ENCODE measurements at regions not wholly inside any gene's neighbourhood (a gene's known extent, or its start where the extent isn't known, plus 50 kb on each side); places are given as distances from the start of the nearest gene placed in this dataset.

- in situ Hi-C loops (cut with HindIII; ENCODE audit: low sequenced_read_pairs) = no loop called here
These were observed 1210.4 kb downstream of the ADGRL3 start for GRCh38 chr4:62410371-62411003.

- in situ Hi-C loops (cut with HindIII; ENCODE audit: low sequenced_read_pairs) = no loop called here
These were observed 1208.3 kb downstream of the ADGRL3 start for GRCh38 chr4:62408454-62408853.

GRCh38 chr4:62407534-62407933, 1207.4 kb downstream of the ADGRL3 start:
- in situ Hi-C loops (cut with HindIII; ENCODE audit: low sequenced_read_pairs) = no loop called here

DNA sequence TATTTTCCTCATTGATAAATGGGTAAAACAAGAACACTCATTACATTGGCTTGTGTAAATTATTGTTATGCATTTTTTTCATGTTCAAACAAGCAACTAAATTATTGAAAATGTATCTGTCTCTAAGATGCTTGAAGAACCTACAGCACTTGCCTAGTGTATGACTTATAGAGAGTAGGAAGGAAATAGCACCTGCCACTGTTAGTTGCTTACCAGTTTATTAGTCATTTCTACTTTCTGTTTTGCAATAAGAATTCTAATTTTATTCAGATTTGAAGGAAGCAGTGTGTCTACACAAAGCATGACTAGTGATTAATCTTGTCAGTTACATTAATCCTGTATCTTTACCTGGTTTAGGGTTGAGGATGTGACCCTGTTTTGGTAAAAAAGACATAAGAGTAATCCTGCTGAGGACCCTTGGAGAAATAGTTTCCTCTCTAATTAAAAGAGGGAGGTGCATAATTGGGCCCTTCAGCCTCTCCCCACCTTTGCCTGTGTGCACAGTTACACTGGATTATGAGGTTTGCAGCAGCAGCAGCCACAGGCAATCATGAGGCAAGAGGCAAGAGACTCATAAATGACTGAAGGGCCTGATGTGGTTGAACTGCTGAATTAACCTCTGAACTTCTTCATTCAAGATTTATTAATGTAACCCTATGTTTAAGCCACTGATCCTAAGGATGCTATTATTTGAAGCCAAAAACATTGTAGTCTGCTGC, 1202.1 kb downstream of the ADGRL3 start:
- in situ Hi-C loops (cut with HindIII; ENCODE audit: low sequenced_read_pairs) = no loop called here

DNA sequence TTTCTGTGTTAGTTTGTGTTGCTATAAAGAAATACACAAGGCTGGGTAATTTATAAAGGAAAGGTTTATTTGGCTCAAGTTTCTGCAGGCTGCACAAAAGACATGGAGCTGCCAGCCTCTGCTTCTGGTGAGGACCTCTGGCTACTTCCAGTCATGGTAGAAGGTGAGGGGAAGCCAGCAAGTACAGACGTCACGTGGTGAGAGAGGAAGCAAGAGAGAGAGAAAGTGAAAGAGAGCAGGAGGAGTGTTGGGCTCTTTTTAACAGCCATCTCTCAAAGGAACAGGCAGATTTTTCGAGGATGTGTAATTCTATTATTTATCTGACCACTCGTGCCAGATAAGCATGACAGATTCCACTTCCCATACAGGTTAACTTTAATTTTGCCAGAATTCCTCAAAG, 1199.1 kb downstream of the ADGRL3 start:
- in situ Hi-C loops (cut with HindIII; ENCODE audit: low sequenced_read_pairs) = no loop called here

DNA sequence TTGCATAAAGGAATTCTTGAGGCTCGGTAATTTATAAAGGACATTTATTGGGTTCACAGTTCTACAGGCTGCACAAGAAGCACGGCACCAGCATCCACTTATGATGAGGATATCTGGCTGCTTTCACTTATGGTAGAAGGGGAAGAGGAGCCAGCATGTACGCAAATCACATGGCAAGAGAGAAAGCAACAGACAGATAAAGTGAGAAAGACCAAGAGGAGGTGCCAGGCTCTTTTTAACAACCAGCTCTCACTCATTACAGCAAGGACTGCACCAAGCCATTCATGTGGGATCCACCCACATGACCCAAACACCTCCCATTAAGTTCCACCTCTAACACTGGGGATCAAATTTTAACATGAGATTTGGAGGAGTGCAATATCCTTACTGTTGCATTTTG, 1198.2 kb downstream of the ADGRL3 start:
- in situ Hi-C loops (cut with HindIII; ENCODE audit: low sequenced_read_pairs) = no loop called here

DNA sequence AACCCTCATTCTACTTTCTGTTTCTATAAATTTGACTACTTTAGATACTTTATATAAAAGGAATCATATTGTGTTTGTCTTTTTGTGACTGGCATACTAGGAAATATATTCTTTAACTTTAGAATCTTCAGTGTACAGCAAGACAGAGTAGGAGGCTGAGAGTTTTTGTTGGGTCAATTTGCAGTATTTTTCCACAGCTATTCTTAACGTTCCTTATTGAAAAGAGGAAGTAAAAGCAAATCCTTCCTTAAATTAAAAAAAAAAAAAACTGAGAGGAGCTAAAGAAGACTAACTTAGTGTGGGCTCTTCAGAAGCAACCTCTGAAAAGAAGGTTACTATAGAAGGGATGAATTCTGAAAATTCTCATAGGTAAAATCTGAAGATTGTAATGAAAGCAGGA, 1194.6 kb downstream of the ADGRL3 start:
- in situ Hi-C loops (cut with HindIII; ENCODE audit: low sequenced_read_pairs) = no loop called here

DNA sequence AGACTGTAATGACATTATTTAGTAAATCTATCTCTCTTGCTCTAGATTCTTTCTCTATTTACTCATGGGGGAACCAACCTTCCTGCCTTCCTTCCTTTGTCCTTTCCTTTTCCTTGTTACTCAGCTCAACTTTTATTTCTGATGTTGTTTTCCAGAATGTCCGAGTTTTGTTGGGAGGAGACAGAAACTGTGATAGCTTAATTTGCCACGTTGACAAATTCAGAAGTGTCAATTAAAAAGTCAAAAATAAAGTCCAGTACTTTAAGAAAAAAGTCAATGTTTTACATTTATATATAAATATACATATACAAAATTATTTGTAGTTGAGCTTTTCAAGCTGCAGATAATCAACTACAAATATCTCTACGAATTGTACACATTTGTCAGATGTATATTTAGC, 1187.7 kb downstream of the ADGRL3 start:
- in situ Hi-C loops (cut with HindIII; ENCODE audit: low sequenced_read_pairs) = no loop called here

DNA sequence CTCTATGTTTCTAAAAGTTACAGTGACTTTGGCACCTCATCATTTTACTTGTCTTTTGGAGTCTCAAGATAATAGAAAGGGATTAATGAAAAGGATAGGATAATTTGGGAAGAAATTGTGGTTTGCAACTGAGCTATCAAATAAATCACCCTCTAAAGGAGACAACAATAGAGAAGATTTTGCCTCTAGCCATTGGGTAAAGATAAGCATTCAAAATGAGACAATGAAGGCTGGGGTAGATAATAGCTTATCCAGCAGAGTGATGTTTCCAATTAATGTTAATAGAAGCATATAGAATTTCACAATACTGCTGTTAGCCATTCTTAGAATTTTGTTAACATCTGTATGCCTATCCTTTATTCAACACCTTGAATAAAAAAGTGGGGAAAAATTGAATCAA, 1177.6 kb downstream of the ADGRL3 start:
- in situ Hi-C loops (cut with HindIII; ENCODE audit: low sequenced_read_pairs) = no loop called here

- in situ Hi-C loops (cut with HindIII; ENCODE audit: low sequenced_read_pairs) = no loop called here
These were observed 1177.1 kb downstream of the ADGRL3 start for GRCh38 chr4:62377245-62377644.

DNA sequence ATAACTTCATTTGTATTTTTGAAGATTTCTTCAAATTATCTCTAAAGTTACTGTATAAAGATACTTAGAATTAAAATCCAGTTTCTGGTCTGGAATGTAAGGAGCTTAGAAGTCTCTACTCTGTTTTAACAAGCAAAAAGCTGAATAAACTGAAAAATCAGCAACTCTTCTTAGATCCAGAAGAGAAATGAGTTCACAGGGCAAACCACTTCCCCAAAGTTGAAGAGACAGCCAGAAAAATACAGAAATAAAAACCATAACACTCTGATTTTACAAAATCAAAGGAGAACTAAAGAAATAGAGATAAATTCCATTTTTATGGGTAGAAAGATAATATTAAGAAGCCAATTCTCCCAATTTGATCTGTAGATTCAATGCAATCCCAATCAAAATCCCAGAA, 1166.8 kb downstream of the ADGRL3 start:
- in situ Hi-C loops (cut with HindIII; ENCODE audit: low sequenced_read_pairs) = no loop called here

GRCh38 chr4:62360156-62360545, 1160.0 kb downstream of the ADGRL3 start:
- in situ Hi-C loops (cut with HindIII; ENCODE audit: low sequenced_read_pairs) = no loop called here

DNA sequence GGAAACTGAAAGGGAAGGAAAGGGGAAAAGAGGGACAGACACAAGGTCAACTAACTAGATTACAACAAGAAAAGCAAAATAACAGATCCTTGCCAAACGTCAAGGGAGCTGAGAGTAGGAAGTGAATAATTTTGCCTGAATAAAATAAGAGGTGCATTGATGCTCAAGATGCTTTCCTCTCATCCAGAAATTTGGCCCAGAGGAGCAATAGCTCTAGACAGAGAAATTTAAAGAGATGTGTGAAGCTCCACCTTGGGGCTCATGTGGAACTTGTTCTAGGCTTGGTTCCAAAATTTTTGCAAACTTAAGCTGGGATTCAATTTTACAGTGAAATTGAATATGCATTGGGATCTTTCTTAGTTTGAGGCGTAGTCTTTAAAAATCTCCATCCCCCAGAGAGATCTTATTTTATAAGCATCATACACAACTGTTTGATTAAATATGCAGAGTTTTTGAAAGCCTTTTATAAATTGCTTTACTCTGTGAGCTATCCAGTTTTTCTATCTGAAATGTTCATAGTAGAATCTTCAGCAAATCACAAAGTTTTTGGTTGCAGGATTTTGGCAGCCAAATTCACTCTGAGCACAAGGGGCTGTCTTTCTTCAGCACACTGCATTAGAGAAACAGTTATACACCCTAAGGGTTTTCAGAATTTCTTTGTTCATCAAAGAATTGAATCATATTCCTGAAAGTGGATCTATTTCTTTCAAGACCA, 1159.5 kb downstream of the ADGRL3 start:
- in situ Hi-C loops (cut with HindIII; ENCODE audit: low sequenced_read_pairs) = no loop called here

DNA sequence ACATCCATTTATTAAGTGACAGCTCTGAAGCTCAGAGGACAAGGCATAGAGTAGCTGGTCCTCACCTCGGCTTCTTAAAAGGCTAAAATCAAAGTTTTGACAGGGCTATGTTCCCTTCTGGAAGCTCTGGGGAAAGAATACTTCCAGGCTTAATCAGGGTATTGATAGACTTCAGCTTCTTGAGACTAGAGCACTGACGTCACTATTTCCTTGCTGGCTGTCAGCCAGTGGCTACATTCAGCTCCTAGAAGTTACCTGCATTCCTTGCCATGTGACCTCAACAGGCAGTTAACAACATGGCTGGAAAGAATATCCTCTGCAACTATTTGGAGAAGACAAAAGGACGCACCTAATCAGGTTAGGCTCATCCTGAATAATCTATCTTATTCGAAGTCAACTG, 1144.8 kb downstream of the ADGRL3 start:
- in situ Hi-C loops (cut with HindIII; ENCODE audit: low sequenced_read_pairs) = no loop called here

GRCh38 chr4:62344474-62344873, 1144.3 kb downstream of the ADGRL3 start:
- in situ Hi-C loops (cut with HindIII; ENCODE audit: low sequenced_read_pairs) = no loop called here

DNA sequence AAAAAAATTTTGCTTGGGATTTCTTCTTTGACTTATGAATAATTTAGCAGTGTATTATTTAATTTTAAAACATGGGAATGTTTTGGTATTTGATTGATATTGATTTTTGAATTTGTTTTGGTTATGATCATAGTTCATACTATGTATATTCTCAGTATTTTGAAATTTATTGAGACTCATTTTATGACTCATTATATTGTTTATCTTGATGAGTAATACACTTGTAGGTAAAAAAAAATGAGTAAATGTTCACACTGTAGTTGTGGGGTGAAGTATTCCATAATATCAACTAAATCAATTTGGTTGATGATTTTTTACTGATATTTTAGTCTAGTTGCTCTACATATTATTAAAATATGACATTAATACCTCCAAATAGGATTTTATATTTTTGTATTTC, 1142.2 kb downstream of the ADGRL3 start:
- in situ Hi-C loops (cut with HindIII; ENCODE audit: low sequenced_read_pairs) = no loop called here

DNA sequence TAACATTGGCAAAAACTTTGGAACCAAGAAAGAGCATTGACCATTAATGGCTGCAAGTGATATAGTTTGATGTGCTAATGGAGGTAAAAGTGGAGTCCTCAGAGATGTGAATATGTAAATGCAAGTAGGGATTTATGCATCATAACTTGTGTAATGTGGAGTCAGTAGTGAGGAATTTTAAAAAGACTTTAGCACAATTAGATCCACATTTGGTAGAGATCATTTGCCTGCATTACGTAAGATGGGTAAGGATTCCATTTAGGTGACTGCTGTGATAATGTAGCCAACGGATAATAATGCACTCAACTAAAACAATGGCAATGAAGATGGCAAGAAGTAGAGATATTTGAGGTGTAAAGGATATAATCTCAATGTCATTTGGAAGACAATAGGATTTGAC, 1128.4 kb downstream of the ADGRL3 start:
- in situ Hi-C loops (cut with HindIII; ENCODE audit: low sequenced_read_pairs) = no loop called here

DNA sequence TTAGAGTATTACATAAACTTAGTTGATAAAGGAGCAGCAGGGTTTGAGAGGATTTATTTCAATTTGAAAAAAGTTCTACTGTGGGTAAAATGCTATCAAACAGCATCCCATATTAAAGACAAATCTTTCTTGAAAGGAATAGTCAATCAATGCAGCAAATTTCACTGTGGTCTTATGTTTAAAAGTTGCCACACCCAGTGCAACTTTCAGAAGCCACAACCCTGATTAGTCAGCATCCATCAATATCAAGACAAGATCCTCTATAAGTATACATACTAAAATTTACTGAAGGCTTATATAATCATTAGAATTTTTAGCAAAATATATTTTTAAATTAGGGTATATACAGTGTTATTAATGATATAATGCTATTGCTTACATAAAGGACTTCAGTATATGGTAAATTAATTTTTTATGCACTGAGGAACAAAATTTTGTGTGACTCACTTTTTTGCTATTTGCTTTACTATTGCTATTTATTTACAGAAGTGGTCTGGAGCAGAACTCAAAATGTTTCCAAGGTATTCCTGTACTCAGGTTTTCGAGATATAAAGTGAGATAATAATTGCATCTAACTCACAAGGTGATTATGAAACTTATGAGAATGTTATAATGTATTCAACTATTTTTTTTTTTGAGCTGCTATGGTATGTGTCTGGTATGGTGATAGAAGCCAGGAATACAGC, 1127.6 kb downstream of the ADGRL3 start:
- in situ Hi-C loops (cut with HindIII; ENCODE audit: low sequenced_read_pairs) = no loop called here

DNA sequence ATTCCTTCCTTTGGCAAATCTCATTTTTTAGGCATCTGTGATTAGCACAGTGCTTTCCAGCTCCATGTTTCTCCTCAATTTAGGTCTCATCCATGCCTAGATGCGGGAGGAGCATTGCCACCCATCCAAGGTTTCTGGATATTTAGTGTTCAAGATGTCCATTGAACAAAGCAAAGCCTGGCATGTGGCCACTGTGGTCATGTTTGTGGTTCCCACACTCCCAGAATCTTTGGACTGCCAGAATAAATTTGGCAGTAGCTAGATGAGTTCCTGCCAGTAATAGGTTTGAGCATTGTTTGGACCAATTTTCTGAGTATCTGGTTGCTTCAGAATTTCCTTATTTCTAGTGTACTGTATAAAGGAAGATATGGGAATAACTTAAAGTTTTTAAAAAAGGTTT, 1124.1 kb downstream of the ADGRL3 start:
- in situ Hi-C loops (cut with HindIII; ENCODE audit: low sequenced_read_pairs) = no loop called here

GRCh38 chr4:62320612-62321011, 1120.5 kb downstream of the ADGRL3 start:
- in situ Hi-C loops (cut with HindIII; ENCODE audit: low sequenced_read_pairs) = no loop called here

DNA sequence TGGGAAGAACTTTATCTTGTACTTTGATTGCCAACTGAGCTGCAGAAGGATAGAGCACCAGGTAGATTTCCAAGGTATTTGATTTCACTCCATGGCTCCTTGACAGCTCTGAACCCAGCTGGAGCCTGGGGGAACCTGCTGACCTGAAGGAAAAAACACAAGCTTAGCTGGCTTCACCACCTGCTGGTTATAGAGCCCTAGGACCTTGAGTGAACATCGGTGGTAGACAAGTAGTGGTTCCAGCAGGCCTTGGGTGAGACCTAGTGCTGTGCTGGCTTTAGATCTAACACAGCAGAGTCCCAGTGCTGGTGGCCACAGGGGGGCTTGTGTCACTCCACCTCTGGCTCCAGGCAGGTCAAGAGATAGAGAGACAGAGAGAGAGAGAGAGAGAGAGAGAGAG, 1102.6 kb downstream of the ADGRL3 start:
- in situ Hi-C loops (cut with HindIII; ENCODE audit: low sequenced_read_pairs) = no loop called here

- in situ Hi-C loops (cut with HindIII; ENCODE audit: low sequenced_read_pairs) = no loop called here
These were observed 1101.4 kb downstream of the ADGRL3 start for GRCh38 chr4:62301500-62301899.

Measured in endothelial cell of hepatic sinusoid (primary cell).